Panc1 (cell line): ENCODE measurements at regions not wholly inside any gene's neighbourhood (a gene's known extent, or its start where the extent isn't known, plus 50 kb on each side); places are given as distances from the start of the nearest gene placed in this dataset.

Experiments
- ATAC-seq: fragments of 200-7000 bp; cut with Tn5 transposase; 2 replicates; pipeline ENCODE4 v1.9.1; 2020; ENCODE audit warnings: mild to moderate bottlenecking, moderate library complexity
- BruUV-seq: library from RNA; stranded (reverse); fragments of 400-500 nt; replicated peaks from 2 replicates; lab custom pipeline; 2021; lab: Mats Ljungman, UMichigan
- CTCF ChIA-PET: fragments of 300-600 bp; sonication (Branson Sonifier 250); formaldehyde crosslinking; loops from one replicate; lab custom pipeline; 2022; ENCODE audit warnings: antibody characterized with exemption; lab: Charles Lee
- POLR2A ChIA-PET: fragments of 300-600 bp; sonication (Branson Sonifier 250); formaldehyde crosslinking; loops from one replicate; lab custom pipeline; 2022; ENCODE audit warnings: antibody characterized with exemption; lab: Charles Lee
- DNase-seq: peaks from one replicate; pipeline ENCODE4 v3.0.0-alpha.2; 2010; ENCODE audit warnings: low read depth, low spot score
- H3K27ac ChIP-seq: 2 replicates; pipeline ENCODE4 v1.5.1; 2011; ENCODE audit warnings: mild to moderate bottlenecking, low read length, inconsistent platforms
- H3K27me3 ChIP-seq: fragments of 200-500 bp; sonication (Bioruptor generic); 2 replicates; pipeline ENCODE4 v1.6.0; 2014; ENCODE audit warnings: low read length, inconsistent platforms; ENCODE audit not compliant: control insufficient read depth, insufficient read depth
- H3K36me3 ChIP-seq: fragments of 200-500 bp; sonication (Bioruptor generic); 2 replicates; pipeline ENCODE4 v1.5.1; 2014; ENCODE audit warnings: inconsistent platforms, mild to moderate bottlenecking, low read length, moderate library complexity; ENCODE audit not compliant: control insufficient read depth, insufficient read depth
- H3K4me1 ChIP-seq: 2 replicates; pipeline ENCODE4 v1.5.1; 2011; ENCODE audit warnings: inconsistent platforms, mild to moderate bottlenecking, low read length, moderate library complexity; ENCODE audit not compliant: control insufficient read depth, insufficient read depth
- H3K4me3 ChIP-seq, 2 experiments: 2 replicates each; pipeline ENCODE4 v1.5.1; 2011 to 2012; ENCODE audit warnings: low read depth in 2 of 2, low read length in 2 of 2, mild to moderate bottlenecking in 2 of 2, inconsistent platforms in 1 of 2, moderate library complexity in 1 of 2
- H3K9me3 ChIP-seq: fragments of 200-500 bp; sonication (Bioruptor generic); 2 replicates; pipeline ENCODE4 v1.5.1; 2014; ENCODE audit warnings: low read depth, mild to moderate bottlenecking, inconsistent platforms, low read length, moderate library complexity; ENCODE audit not compliant: control insufficient read depth, insufficient read depth
- CTCF ChIP-seq: fragments of 450-650 bp; IDR thresholded peaks from 2 replicates; pipeline ENCODE4 v1.5.1; 2017; ENCODE audit warnings: mild to moderate bottlenecking
- POLR2AphosphoS5 ChIP-seq: IDR thresholded peaks from 2 replicates; pipeline ENCODE4 v1.6.1; 2012; ENCODE audit warnings: mild to moderate bottlenecking, low read depth, low read length, moderate library complexity
- REST ChIP-seq, 2 experiments: IDR thresholded peaks; 2 replicates each; pipeline ENCODE4 v1.6.1; 2011 to 2012; ENCODE audit warnings: low read depth in 2 of 2, control low read depth in 1 of 2, low read length in 1 of 2, mild to moderate bottlenecking in 1 of 2, moderate library complexity in 1 of 2; ENCODE audit not compliant: insufficient read depth in 1 of 2
- SIN3A ChIP-seq: IDR thresholded peaks from 2 replicates; pipeline ENCODE4 v1.6.1; 2012; ENCODE audit warnings: low read depth, mild to moderate bottlenecking, low read length, moderate library complexity, borderline replicate concordance; ENCODE audit not compliant: insufficient read depth
- TCF7L2 ChIP-seq: IDR thresholded peaks from 2 replicates; pipeline ENCODE4 v1.6.1; 2011; ENCODE audit warnings: mild to moderate bottlenecking, low read depth, low read length, inconsistent platforms
- in situ Hi-C: cut with HindIII; loops from 2 replicates; pipeline ENCODE4 v1.10.0; 2016; ENCODE audit warnings: low sequenced_read_pairs, low pct_unique_long_range_greater_than_20kb
- intact Hi-C: fragments of 100-400 bp; cut with micrococcal nuclease; formaldehyde crosslinking; loops from one replicate; pipeline ENCODE4 v1.10.0; 2022; ENCODE audit not compliant: unreplicated experiment

GRCh38 chr4:10962246-10962645 is 277.7 kb upstream of the CLNK start:
- Histone ChIP-seq H3K4me3 (no peak overlapping the region), H3K4me1 (no peaks in the 10 kb centered on the region), H3K9me3 (no peaks in the 10 kb centered on the region), H3K27me3 (no peaks in the 10 kb centered on the region), H3K27ac (no peak overlapping the region), H3K36me3 (no peaks in the 10 kb centered on the region)
- DNase-seq (no peak), ATAC-seq (no peak)
- intact Hi-C loops, result no loop called here
- BruUV-seq, result no TSS peak
- in situ Hi-C loops, result no loop called here
- ChIA-PET POLR2A (no interaction called here), CTCF (no interaction called here)
- TF ChIP-seq SIN3A, result no peak
- no peak for TF ChIP-seq REST (IDR thresholded peaks at IDR 0.05; ENCODE audit: insufficient read depth in 1 of 2, low read depth in 2 of 2, low read length in 1 of 2)
- TF ChIP-seq CTCF, result no peak
- no peak for TF ChIP-seq TCF7L2
- TF ChIP-seq POLR2AphosphoS5, result no peak

- ATAC-seq, result no peak
Observed at GRCh38 chr4:10960389-10960788, 275.8 kb upstream of the CLNK start.

More at GRCh38 chr4:10960389-10960788, 275.8 kb upstream of the CLNK start:
- H3K27me3 ChIP-seq, result no peaks in the 10 kb centered on the region
- in situ Hi-C loops, result no loop called here
- TF ChIP-seq REST (IDR thresholded peaks at IDR 0.05; ENCODE audit: insufficient read depth in 1 of 2, low read depth in 2 of 2, low read length in 1 of 2), result no peak
- no peak for TF ChIP-seq TCF7L2
- no peak for TF ChIP-seq POLR2AphosphoS5
- TF ChIP-seq SIN3A, result no peak
- no peak for TF ChIP-seq CTCF
- no peak for DNase-seq
- no peak overlapping the region for H3K27ac ChIP-seq
- no TSS peak for BruUV-seq
- intact Hi-C loops, result no loop called here
- no peaks in the 10 kb centered on the region for H3K4me1 ChIP-seq
- H3K36me3 ChIP-seq, result no peaks in the 10 kb centered on the region
- H3K9me3 ChIP-seq, result no peaks in the 10 kb centered on the region
- CTCF ChIA-PET, result no interaction called here
- POLR2A ChIA-PET, result no interaction called here
- no peak overlapping the region for H3K4me3 ChIP-seq
